ENCODE measurements at regions not wholly inside any gene's neighbourhood (a gene's known extent, or its start where the extent isn't known, plus 50 kb on each side); places are given as distances from the start of the nearest gene placed in this dataset.

DNA sequence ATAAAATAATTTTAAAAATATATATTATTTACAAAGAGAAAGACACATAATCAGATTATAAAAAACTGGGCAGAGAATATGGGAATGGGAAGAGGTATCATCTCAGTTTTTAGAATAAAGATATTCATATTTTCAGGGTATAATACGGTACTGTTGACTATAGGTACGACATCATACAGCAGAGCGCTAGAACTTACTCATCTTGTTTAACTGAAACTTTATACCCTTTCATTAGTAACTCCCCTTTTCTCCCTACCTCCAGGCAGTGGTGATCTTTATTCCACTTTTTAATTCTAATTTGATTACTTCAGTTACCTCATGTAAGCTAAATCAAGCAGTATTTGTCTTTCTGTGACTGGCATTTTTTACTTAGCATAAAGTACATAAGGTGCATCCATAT, 742.1 kb downstream of the MTRR start:
- TF ChIP-seq CTCF (IDR thresholded peaks at IDR 0.05; ENCODE audit: low read depth, low read length, poor library complexity, severe bottlenecking) (no peak), EZH2phosphoT487 (IDR thresholded peaks at IDR 0.05; ENCODE audit: borderline replicate concordance, low read length) (no peak)
